Small intestine (tissue), 7 donors: ENCODE measurements at regions not wholly inside any gene's neighbourhood (a gene's known extent, or its start where the extent isn't known, plus 50 kb on each side); places are given as distances from the start of the nearest gene placed in this dataset.
"Not testable (repeated sequence)": the region's sequence is repeated elsewhere in the genome, so short reads cannot be mapped to it uniquely, and the experiment has no call there.

Source experiments
- DNase-seq, 2 donors: peaks; one replicate each; pipeline versions ENCODE4 v3.0.0 to v3.0.0-alpha.2; 2013
- FAIRE-seq: peaks from 2 replicates; lab custom pipeline; 2012; peaks lifted over from hg19 to GRCh38; lab: Jason Lieb, UNC
- H3K27ac ChIP-seq, 3 donors: one replicate each; pipeline ENCODE4 v1.5.1; 2013; ENCODE audit warnings: low read length in 2 of 3, mild to moderate bottlenecking in 2 of 3, control low read depth in 1 of 3, inconsistent platforms in 1 of 3, low read depth in 1 of 3, moderate library complexity in 1 of 3
- H3K27me3 ChIP-seq, 3 donors: one replicate each; pipeline ENCODE4 v1.6.1; 2013; ENCODE audit warnings: low read length in 3 of 3, inconsistent platforms in 1 of 3; ENCODE audit not compliant: control insufficient read depth in 3 of 3, insufficient read depth in 3 of 3
- H3K36me3 ChIP-seq, 3 donors: one replicate each; pipeline ENCODE4 v1.6.1; 2013; ENCODE audit warnings: low read length in 3 of 3, inconsistent platforms in 1 of 3, low read depth in 1 of 3, mild to moderate bottlenecking in 1 of 3, moderate library complexity in 1 of 3; ENCODE audit not compliant: control insufficient read depth in 3 of 3, insufficient read depth in 2 of 3
- H3K4me1 ChIP-seq, 3 donors: one replicate each; pipeline ENCODE4 v1.6.1; 2013; ENCODE audit warnings: low read length in 2 of 3, inconsistent platforms in 1 of 3, low read depth in 1 of 3, mild to moderate bottlenecking in 1 of 3, moderate library complexity in 1 of 3; ENCODE audit not compliant: control insufficient read depth in 3 of 3, insufficient read depth in 2 of 3
- H3K4me3 ChIP-seq, 3 donors: one replicate each; pipeline ENCODE4 v1.5.1; 2013; ENCODE audit warnings: low read length in 3 of 3, control low read depth in 1 of 3, inconsistent platforms in 1 of 3, low read depth in 1 of 3, mild to moderate bottlenecking in 1 of 3, moderate library complexity in 1 of 3
- H3K9me3 ChIP-seq, 2 donors: one replicate each; pipeline ENCODE4 v1.6.1; 2013; ENCODE audit warnings: low read depth in 1 of 2, low read length in 1 of 2; ENCODE audit not compliant: control insufficient read depth in 2 of 2, insufficient read depth in 1 of 2
- WGBS, 3 donors: extraction: QIAGEN DNeasy Blood & Tissue Kit; methylation state at CpG; one replicate each; pipeline ENCODE4 v1.1.7; 2013; 5-methylcytosine and 5-hydroxymethylcytosine counted together
- donor health status: healthy with polysubstance abuse.
- donor health status: control.
- donor health status: control.
- donor health status: Bipolar disorder and iron deficiency.
- donor health status: healthy.

GRCh38 chr9:29628856-29629255 lies 2055.6 kb upstream of the C9orf72 start:
- not testable (repeated sequence) for H3K4me1 ChIP-seq, H3K36me3 ChIP-seq, H3K4me3 ChIP-seq, H3K27me3 ChIP-seq, H3K27ac ChIP-seq, FAIRE-seq, DNase-seq, H3K9me3 ChIP-seq
- 70 to 73% (median 71%) methylated on average over 1 of the region's 1 CpG for WGBS, 3 donors

GRCh38 chr9:29637471-29638237 lies 2064.4 kb upstream of the C9orf72 start:
- DNase-seq (no peak), FAIRE-seq (no peak)
- Histone ChIP-seq H3K9me3 (no peaks in the 10 kb centered on the region), H3K4me3 (no peak overlapping the region), H3K36me3 (no peaks in the 10 kb centered on the region), H3K27ac (no peak overlapping the region), H3K4me1 (no peaks in the 10 kb centered on the region), H3K27me3 (no peaks in the 10 kb centered on the region)
- 60 to 81% (median 79%) methylated on average over 3 of the region's 3 CpGs for WGBS, 3 donors

- Histone ChIP-seq H3K4me3 (no peak overlapping the region), H3K4me1 (no peaks in the 10 kb centered on the region), H3K27me3 (no peaks in the 10 kb centered on the region), H3K9me3 (no peaks in the 10 kb centered on the region), H3K36me3 (no peaks in the 10 kb centered on the region), H3K27ac (no peak overlapping the region)
- no peak for FAIRE-seq
- WGBS, 3 donors, result 57 to 85% (median 76%) methylated on average over 2 of the region's 2 CpGs
- no peak for DNase-seq
Measured at GRCh38 chr9:29640507-29640906, 2067.2 kb upstream of the C9orf72 start.

GRCh38 chr9:29644514-29644913 lies 2071.2 kb upstream of the C9orf72 start:
- no peaks in the 10 kb centered on the region for H3K4me1 ChIP-seq
- DNase-seq (no peak), FAIRE-seq (no peak)

GRCh38 chr9:29647451-29647850 lies 2074.2 kb upstream of the C9orf72 start:
- no peaks in the 10 kb centered on the region for H3K36me3 ChIP-seq
- no peak for DNase-seq
- FAIRE-seq, result no peak
- H3K4me3 ChIP-seq, result no peak overlapping the region
- H3K9me3 ChIP-seq, result no peaks in the 10 kb centered on the region
- no peaks in the 10 kb centered on the region for H3K27me3 ChIP-seq
- H3K4me1 ChIP-seq, result no peaks in the 10 kb centered on the region
- H3K27ac ChIP-seq, result no peak overlapping the region

More at GRCh38 chr9:29644514-29644913, 2071.2 kb upstream of the C9orf72 start:
- no peaks in the 10 kb centered on the region for H3K9me3 ChIP-seq
- H3K36me3 ChIP-seq, result no peaks in the 10 kb centered on the region
- H3K4me3 ChIP-seq, result no peak overlapping the region
- H3K27me3 ChIP-seq, result no peaks in the 10 kb centered on the region
- no peak overlapping the region for H3K27ac ChIP-seq

GRCh38 chr9:29648132-29648531 lies 2074.9 kb upstream of the C9orf72 start:
- H3K4me3 ChIP-seq, result no peak overlapping the region
- H3K27ac ChIP-seq, result no peak overlapping the region
- H3K4me1 ChIP-seq, result no peaks in the 10 kb centered on the region
- DNase-seq, result no peak
- FAIRE-seq, result no peak
- H3K36me3 ChIP-seq, result no peaks in the 10 kb centered on the region
- H3K27me3 ChIP-seq, result no peaks in the 10 kb centered on the region
- H3K9me3 ChIP-seq, result no peaks in the 10 kb centered on the region

GRCh38 chr9:29648601-29649000 lies 2075.3 kb upstream of the C9orf72 start:
- Histone ChIP-seq H3K36me3 (no peaks in the 10 kb centered on the region), H3K9me3 (no peaks in the 10 kb centered on the region), H3K27ac (no peak overlapping the region), H3K27me3 (no peaks in the 10 kb centered on the region), H3K4me3 (no peak overlapping the region), H3K4me1 (no peaks in the 10 kb centered on the region)
- FAIRE-seq (no peak), DNase-seq (no peak)

- H3K9me3 ChIP-seq, result no peaks in the 10 kb centered on the region
- no peaks in the 10 kb centered on the region for H3K36me3 ChIP-seq
- DNase-seq (no peak), FAIRE-seq (no peak)
- H3K4me3 ChIP-seq, result no peak overlapping the region
- no peaks in the 10 kb centered on the region for H3K4me1 ChIP-seq
- no peaks in the 10 kb centered on the region for H3K27me3 ChIP-seq
- H3K27ac ChIP-seq, result no peak overlapping the region
- WGBS, 3 donors, result 65 to 82% (median 74%) methylated on average over 7 of the region's 7 CpGs
Measured at GRCh38 chr9:29656641-29657406, 2083.5 kb upstream of the C9orf72 start.
